Activated CD4-positive, alpha-beta T cell treated with anti-CD3 and anti-CD28 coated beads for 4 hours (primary cell): ENCODE measurements at regions not wholly inside any gene's neighbourhood (a gene's known extent, or its start where the extent isn't known, plus 50 kb on each side); places are given as distances from the start of the nearest gene placed in this dataset.
"Not testable (repeated sequence)": the region's sequence is repeated elsewhere in the genome, so short reads cannot be mapped to it uniquely, and the experiment has no call there.

Experiments used
- DNase-seq, 2 donors: peaks; one replicate each; pipeline ENCODE4 v3.0.0-alpha.2; 2020

GRCh38 chr14:89743828-89744227 is 210.7 kb downstream of the EFCAB11 start:
- DNase-seq, result no peak

DNA sequence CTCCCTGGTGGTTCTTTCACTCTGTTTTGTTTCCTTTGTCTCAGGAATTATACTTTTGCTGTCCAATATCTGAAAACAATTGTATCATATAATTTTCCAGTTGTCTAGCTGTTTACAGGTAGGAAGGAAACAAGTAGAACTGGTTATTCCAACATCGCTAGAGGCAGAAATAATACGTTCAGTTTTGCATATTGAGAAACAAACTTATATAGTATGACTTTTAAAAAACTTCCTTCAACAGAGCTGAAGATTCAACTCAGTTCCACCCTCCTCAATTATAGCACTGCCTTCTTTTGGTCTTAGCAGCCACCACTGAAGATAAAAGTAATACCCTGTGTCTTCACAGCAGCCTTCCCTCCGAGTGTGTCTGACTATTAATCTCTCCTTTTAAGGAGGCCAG is 214.3 kb downstream of the EFCAB11 start:
- DNase-seq, result no peak

GRCh38 chr14:89736881-89737280 is 217.6 kb downstream of the EFCAB11 start:
- DNase-seq, result no peak

DNA sequence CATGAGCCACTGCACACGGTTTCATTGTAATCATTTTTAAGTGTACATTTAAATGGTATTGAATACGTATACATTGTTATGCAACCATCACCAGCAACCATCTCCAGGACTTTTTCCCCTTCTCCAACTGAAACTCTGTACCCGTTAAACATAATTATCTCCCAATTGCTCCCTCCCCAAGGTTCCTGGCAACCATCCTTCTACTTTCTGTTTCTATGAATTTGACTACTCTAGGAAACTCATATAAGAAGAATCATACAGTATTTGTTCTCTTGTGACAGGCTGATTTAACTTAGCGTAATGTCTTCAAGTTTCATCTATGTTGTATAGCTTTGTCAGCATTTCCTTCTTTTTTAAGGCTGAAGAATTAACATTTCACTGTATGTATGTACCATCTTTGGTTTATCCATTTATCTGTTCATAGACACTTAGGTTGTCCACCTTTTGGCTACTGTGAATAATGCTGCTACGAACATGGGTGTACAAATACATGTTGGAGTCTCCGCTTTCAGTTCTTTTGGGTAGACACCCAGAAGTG is 223.1 kb downstream of the EFCAB11 start:
- DNase-seq, result no peak

DNA sequence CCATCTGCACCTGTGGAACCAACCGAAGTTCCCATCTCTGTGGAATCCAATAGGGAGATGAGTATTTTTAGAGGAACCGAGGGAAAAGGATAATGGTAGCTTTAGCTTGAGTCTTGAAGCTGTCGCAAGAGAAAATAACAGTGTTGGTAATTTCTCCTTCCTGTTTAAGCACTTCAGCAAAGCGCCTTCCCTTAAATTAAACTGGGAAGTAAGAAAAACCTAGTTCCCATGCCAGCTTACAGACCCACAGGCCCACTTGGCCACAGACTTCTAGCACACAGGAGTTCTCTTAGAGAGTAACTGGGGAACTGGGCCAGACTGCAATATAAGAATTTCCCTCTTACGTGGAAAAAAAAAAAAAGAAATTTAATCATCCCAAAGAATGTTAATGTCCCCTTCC is 223.8 kb downstream of the EFCAB11 start:
- DNase-seq, result no peak

GRCh38 chr14:89728964-89729363 is 225.6 kb downstream of the EFCAB11 start:
- DNase-seq, result no peak

GRCh38 chr14:89726226-89726625 is 228.3 kb downstream of the EFCAB11 start:
- not testable (repeated sequence) for DNase-seq

GRCh38 chr14:89724628-89724960 is 229.9 kb downstream of the EFCAB11 start:
- peak in 1 of 2 donors; percentile 11 for DNase-seq

GRCh38 chr14:89723930-89724627 is 230.5 kb downstream of the EFCAB11 start:
- no peak for DNase-seq

DNA sequence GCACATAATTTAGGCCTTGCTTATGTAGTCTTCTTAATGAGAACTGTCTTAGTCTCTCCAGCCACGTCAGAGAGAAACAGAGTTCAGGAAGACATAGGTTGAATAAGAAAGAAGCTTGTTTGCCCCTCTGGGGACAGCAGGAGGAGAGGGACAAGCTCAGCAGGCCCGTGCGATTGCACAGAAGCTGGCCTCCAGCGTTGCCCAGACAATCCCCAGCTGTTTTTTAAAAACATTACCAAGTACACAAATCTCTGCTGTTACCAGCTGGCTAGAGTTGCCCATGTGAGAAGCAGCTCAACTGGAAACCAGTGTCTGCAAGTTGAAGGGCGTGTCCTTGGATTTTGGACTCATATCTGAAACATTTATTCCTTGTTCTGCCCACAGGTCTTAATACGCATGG is 232.6 kb downstream of the EFCAB11 start:
- DNase-seq, result no peak

DNA sequence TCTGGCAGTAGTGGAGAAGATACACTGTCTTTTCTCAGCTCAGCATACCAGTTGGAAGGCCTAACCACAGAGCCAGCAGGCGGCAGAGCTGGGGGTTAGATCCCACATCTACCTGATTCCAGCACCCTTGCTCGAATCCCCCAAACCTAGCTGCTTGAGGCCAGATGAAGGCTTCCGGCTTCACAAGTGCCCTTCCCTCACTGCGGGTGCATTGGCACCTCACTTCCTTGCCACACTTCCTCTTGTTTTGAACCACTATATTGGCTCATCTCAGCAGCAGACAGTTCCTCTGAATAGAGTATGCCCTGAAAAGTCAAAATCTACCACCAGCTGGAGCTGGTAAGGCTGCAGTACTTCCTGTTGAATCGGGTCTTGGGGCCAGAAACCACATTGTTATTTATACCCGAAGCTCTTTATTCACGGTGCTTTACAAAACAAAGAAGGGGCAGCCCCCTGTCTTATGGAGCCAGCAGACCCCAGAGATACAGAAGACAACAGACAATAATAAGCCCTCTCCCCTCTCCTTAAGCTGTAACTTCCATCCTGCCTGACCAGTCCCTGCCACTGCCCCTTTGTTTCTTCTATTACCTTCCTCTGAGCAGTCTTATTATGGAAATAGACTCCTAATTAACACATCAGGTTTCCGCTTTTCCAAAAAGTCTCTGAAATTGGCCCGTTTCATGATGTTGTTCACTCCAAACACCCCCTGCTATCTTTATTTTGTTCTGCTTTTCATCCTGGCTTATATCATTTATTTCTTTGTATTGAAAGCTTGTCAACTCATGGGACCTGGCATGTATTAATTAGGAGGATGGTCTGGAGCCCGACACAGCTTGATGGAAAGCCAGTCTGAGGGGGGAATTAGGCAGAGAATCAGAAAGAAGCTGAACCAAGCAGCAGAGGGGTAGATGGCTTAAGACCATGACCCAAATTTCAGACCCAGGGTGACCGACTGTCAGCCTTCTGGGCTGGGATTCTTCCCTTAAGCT is 233.5 kb downstream of the EFCAB11 start:
- peak; percentile 56 to 58 for DNase-seq

DNA sequence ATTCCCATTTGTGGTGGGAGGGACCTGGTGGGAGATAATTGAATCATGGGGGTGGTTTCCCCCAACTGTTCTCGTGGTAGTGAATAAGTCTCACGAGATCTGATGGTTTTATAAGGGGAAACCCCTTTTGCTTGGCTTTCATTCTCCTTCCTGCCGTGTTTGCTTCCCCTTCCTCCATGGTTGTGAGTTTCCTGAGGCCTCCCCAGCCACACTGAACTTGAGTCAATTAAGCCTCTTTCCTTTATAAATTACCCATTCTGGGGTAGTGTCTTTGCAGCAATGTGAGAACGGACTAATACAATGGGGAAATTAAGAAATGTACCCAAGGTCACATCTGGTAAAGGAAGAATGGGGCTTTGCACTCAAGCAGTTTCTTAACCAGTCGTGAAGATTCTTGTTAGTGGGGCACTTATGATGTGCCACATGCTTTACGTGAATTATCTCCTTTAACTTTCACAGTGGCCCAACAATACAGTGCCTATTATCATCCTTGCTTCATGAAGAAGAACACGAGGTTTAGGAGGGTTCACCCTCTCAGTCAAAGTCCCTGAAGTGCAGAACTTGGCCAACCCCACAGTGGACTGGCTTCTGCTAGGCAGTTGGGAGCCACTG is 234.3 kb downstream of the EFCAB11 start:
- peak; percentile 15 to 21 for DNase-seq

DNA sequence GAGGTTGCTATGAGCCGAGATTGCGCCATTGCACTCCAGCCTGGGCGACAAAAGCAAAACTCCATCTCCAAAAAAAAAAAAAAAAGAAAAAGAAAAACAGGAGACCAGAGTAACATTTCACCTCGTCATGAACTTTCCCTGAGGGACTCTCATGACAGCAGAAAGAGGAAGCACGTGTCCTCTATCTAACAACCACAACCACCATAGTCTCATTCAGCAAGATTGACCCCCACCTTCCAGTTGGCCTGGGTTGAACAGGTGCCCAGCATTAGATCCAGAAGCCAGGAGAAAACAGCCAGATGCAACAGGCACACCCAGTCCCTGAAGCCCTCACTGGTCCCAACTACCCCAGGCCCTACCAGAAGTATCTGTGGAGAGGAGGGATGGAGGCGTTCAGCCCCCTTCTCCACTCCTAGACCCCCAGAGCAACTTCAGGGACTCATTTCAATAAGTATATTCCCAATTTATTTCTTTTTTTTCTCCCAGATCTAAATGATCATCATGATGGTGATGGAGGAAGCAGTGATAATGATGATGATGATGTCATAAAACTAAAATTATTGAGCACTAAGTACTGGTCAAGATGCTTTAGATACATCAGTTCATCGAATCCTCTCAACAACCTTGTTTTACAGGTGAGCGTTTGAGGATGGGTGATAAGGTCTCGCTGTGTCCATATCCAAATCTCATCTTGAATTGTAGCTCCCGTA is 235.0 kb downstream of the EFCAB11 start:
- DNase-seq, result no peak

GRCh38 chr14:89708982-89709625 is 245.4 kb downstream of the EFCAB11 start:
- DNase-seq, result no peak

DNA sequence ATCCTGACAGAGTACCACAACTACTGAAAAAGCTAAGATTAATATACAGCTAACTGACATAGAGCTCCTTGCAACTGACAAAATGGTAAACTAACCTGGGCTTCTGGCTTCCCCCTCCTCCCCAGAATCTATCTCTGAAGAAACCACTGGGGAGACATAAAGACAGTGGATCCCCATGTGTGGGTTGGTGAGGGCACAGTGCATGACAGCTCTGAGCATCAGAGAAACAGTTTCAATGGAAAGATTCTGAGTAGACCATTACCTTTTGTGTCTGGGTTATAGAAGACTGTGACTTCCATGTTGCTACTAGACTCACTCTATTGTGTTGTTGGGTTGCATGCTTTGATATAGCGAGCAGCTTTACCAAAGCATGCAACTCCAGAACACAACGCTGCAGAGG is 247.4 kb downstream of the EFCAB11 start:
- DNase-seq, result no peak

GRCh38 chr14:89702876-89703200 is 251.7 kb downstream of the EFCAB11 start:
- no peak for DNase-seq

DNA sequence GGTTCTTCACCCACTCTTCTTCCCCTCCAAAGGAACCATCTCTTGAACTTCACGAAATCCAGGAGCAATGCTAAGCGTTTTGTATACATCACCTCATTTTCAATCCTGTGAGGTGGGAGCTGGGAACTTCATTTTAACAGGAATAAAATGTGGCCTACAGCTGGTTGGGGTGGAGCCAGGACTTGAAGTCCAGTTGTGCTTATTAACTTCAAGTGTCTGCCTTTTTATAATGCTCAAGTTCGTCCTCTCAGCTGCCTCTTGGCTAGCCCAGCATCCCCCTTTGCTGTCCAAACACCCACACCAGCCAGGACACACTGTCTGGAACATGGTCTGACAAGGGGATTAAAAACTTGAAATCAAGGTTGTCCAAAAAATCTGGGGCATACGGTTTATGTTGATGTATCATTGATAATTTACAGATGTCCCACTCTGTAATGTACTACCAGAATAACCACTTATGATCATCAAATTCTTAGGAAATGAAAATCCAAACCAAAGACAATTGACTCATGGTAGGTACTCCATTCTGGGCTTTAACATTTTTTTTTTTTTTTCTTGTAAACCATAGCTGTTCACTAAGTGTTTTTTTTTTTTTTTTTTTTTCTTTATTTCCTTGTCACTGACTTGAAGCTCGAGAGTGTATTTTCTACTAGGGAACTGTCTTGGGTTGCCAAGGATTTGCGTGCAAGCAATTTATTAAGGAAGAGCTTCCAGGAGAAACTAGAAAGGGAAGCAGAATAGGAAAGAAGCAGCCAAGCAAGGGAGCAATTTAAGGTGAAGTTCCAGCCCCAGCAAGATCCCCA is 252.3 kb downstream of the EFCAB11 start:
- peak in 1 of 2 donors; percentile 6 for DNase-seq

GRCh38 chr14:89701211-89702043 is 253.1 kb downstream of the EFCAB11 start:
- DNase-seq, result peak; percentile 81 to 87

DNA sequence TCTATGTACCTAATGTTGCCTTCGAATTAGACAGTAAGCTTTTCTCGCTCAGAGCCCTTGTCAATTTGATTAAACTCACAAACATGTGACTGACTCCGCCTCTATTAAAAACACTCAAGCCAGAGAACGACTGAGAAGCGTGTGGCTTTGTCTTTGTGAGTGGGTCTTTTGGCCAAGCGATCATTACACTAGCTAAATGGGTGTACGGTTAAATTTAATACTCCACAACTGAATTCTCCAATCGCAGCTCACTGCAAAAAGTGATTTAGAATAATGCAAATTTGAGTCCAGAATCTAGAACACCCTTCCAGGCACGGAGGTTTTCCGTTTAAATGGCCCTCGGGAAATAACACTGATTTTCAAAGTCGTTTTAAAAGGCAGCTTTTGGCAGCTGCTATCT is 253.7 kb downstream of the EFCAB11 start:
- no peak for DNase-seq

DNA sequence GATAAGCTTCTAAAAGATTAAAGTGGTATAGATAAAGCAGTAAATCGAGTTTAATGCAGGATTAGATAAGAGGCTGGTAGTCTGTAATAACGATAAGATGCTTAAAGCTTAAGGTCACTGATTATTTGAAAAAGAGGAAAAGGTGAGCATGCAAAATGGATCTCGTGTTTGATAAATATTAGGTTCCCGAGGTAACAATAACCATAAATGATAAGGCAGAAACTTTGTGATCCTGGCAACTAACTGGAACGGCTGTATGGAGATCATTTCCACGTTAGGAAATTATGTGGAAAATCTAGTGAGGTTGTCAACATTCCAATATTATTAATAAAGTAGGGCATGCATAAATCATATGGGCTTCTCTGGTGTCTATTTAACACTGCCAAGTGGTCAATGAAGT is 255.5 kb downstream of the EFCAB11 start:
- DNase-seq, result no peak
